Activated CD4-positive, alpha-beta T cell treated with anti-CD3 and anti-CD28 coated beads for 24 hours (primary cell): ENCODE measurements at regions not wholly inside any gene's neighbourhood (a gene's known extent, or its start where the extent isn't known, plus 50 kb on each side); places are given as distances from the start of the nearest gene placed in this dataset.
"Not testable (repeated sequence)": the region's sequence is repeated elsewhere in the genome, so short reads cannot be mapped to it uniquely, and the experiment has no call there.

Source experiments
- DNase-seq, 2 donors: peaks; one replicate each; pipeline ENCODE4 v3.0.0-alpha.2; 2020; ENCODE audit warnings: low read depth in 2 of 2

GRCh38 chr9:86491468-86492266 lies 137.5 kb upstream of the TUT7 start:
- DNase-seq = no peak

- DNase-seq = no peak
These were observed 134.6 kb upstream of the TUT7 start for GRCh38 chr9:86488794-86489193.

GRCh38 chr9:86488345-86488744 lies 134.1 kb upstream of the TUT7 start:
- no peak for DNase-seq

GRCh38 chr9:86487838-86488233 lies 133.6 kb upstream of the TUT7 start:
- DNase-seq = no peak

GRCh38 chr9:86486891-86487837 lies 133.0 kb upstream of the TUT7 start:
- no peak for DNase-seq

- DNase-seq = no peak
These were observed 131.1 kb upstream of the TUT7 start for GRCh38 chr9:86485359-86485758.

GRCh38 chr9:86483496-86483895 lies 129.3 kb upstream of the TUT7 start:
- no peak for DNase-seq

- no peak for DNase-seq
These were observed 127.3 kb upstream of the TUT7 start for GRCh38 chr9:86481466-86481865.

- DNase-seq = not testable (repeated sequence)
These were observed 121.0 kb upstream of the TUT7 start for GRCh38 chr9:86475255-86475654.

- DNase-seq = no peak
These were observed 117.1 kb upstream of the TUT7 start for GRCh38 chr9:86471171-86471815.

GRCh38 chr9:86470326-86470725 lies 116.1 kb upstream of the TUT7 start:
- DNase-seq = no peak

GRCh38 chr9:86469476-86470250 lies 115.5 kb upstream of the TUT7 start:
- no peak for DNase-seq

GRCh38 chr9:86464242-86464641 lies 110.0 kb upstream of the TUT7 start:
- DNase-seq = no peak

GRCh38 chr9:86460216-86461002 lies 106.2 kb upstream of the TUT7 start:
- no peak for DNase-seq

GRCh38 chr9:86459599-86460155 lies 105.5 kb upstream of the TUT7 start:
- no peak for DNase-seq

GRCh38 chr9:86459191-86459590 lies 105.0 kb upstream of the TUT7 start:
- DNase-seq = no peak

GRCh38 chr9:86458191-86458855 lies 104.1 kb upstream of the TUT7 start:
- DNase-seq = no peak

- no peak for DNase-seq
These were observed 102.2 kb upstream of the TUT7 start for GRCh38 chr9:86456416-86456815.

- no peak for DNase-seq
These were observed 100.7 kb upstream of the TUT7 start for GRCh38 chr9:86454701-86455615.
